ENCODE measurements at regions not wholly inside any gene's neighbourhood (a gene's known extent, or its start where the extent isn't known, plus 50 kb on each side); places are given as distances from the start of the nearest gene placed in this dataset.
"Not testable (repeated sequence)": the region's sequence is repeated elsewhere in the genome, so short reads cannot be mapped to it uniquely, and the experiment has no call there.

DNA sequence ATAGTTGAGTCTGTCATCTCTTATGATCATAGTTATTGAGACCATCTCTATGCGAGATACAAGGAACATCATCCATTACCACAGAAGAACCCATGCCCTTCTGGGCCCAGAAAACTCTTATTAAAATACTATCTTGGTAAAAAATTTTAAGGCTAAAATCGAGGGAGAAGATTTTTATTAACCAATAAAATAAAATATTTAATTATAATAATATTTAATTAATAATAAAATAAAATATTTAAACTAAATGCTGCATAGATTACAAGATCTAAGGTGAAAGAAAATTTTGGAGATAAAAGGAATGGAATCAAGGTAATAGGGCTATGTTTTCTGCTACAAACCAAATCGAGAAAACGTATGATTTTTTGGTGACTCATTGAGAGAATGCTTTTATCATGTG lies 540.2 kb downstream of the KCNH5 start:
- DNase-seq (ENCODE audit: low read depth): no peak

DNA sequence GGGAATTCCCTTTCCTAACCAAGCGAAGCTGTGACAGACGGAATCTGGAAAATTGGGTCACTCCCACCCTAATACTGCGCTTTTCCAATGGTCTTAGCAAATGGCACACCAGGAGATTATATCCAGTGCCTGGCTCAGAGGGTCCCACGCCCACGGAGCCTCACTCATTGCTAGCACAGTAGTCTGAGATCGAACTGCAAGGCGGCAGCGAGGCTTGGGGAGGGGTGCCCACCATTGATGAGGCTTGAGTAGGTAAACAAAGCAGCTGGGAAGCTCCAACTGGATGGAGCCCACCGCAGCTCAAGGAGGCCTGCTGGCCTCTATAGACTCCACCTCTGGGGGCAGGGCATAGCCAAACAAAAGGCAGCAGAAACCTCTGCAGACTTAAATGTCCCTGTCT lies 523.9 kb downstream of the KCNH5 start:
- DNase-seq (ENCODE audit: low read depth): not testable (repeated sequence)

DNA sequence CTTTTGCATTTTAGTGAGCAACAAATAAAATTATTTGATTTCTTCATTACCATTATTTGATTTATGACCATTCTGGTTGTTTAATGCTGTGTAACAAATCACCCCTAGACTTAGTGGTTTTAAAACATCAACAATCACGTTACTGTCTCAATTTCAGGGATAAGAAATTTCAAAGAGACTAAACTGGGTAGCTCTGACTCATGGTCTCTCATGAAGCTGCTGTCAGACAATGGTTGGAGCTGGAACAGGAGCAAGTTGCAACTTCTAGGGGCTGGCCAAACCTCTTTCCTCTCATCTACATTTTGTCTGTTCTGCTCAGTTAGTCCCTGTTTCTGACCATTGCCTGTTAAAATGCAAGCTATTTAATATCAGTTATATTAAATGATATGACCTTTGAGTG lies 517.0 kb downstream of the KCNH5 start:
- DNase-seq (ENCODE audit: low read depth): no peak

DNA sequence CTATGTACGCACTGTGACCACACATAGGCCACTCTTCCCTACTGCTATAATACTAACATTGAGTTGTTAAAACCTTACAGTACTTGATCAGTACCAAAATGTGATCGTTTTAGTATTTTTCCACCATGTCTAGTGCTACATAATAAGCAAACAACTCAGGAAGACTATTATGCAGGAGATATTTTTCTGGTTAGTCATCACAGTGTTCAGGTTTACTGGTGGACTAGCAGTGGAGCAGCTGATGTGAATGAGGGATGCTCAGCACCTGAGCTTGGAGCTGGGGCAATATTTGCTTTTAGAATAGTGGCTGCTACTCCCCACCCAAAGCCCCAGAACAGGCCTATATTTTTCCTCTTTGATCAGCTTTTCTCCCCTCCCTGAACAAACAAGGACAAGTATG lies 513.1 kb downstream of the KCNH5 start:
- DNase-seq (ENCODE audit: low read depth): no peak

DNA sequence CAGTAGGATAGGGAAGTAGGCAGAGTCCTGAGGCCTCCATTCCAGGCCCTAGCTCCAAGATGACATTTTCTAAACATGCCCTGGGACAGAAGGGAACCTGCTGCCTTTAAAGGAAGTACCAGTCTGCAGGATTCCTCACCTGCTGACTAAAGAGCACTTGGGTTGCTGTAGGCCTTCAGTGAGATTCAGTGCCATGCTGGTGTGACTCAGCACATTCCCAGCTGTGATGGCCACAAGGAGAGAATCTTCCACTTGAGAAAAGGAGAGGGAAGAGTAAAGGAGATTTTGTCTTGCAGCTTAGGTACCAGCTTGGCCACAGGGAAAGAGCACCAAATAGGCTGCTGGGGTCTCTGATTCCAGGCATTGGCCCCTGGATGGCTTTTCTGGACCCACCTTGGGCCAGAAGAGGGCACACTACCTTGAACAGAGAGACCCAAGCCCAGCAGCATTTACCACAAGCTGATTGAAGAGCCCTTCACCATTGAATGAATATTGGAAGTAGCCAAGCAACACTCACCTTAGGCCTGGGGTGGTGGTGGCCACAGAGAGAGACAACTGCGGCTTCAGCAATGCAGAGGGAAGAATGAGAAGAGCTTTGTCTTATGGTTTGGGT lies 498.3 kb downstream of the KCNH5 start:
- DNase-seq (ENCODE audit: low read depth): no peak

- no peak for DNase-seq (ENCODE audit: low read depth)
Measured at GRCh38 chr14:62557416-62557815, 487.8 kb downstream of the KCNH5 start.

DNA sequence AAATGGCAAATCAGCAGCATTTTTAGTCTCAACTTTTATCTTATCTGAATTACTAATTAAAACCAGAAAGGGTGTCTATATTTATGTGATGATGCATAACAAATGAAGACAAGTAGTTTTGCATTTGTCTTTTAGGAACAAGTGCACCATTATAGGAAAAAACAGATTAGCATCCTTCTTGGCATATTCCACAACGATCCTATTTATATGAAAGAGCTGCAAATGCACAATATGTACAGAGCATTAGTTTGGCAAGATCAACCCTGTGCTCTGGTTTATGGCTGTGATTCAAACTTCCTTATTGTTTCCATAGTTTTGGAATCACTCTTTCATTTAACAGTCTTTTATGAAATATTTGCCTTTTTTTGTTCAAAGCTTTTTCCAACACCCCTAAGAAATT lies 486.8 kb downstream of the KCNH5 start:
- no peak for DNase-seq (ENCODE audit: low read depth)

DNA sequence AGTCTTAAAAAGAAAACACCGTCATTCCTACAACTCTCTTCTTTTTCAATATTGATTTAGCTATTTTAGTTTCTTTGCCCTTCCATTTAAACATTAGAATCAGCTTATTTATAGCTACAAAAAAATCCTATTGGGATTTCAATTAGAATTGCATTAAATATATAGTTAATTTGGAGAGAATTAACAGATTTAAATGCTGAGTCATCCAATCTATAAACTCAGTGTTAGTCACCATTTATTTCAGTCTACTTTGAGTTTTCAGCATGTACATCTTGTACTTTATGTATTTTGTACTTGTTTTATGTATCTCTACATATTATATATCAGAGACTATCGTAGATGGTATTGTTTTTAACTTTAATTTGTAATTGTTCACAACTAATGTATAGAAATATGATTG lies 460.0 kb downstream of the KCNH5 start:
- DNase-seq (ENCODE audit: low read depth): no peak

- DNase-seq (ENCODE audit: low read depth): no peak
Measured at GRCh38 chr14:62592877-62593276, 452.4 kb downstream of the KCNH5 start.

- DNase-seq (ENCODE audit: low read depth): no peak
Measured at GRCh38 chr14:62597143-62597542, 448.1 kb downstream of the KCNH5 start.

DNA sequence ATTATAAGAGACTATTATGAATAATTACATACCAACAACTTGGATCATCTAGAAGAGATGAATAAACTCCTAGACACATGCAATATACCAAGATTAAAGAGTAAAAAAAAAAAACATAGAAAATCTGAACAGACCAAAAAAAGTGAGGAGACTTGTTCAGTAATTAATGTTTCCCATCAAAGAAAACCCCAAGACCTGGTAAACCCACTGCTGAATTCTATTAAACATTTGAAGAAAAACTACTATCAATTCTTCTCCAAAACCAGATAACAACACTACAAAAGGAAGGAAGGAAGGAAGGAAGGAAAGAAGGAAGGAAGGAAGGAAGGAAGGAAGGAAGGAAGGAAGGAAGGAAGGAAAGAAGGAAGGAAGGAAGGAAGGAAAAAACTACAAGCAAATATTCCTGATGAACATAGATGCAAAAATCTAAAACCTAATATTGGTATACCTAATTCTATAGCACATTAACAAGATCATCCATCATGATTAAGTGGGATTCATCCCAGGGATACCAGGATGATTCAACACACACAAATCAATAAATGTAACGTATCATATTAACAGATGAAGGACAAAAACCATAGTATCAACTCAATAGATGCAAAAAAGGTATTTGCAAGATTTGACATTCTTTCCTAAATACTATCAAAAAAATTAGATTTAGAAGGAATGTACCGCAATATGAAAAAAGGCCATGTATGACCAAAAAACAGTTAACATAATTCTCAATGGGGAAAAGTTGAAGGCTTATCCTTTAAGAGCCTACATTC lies 445.5 kb downstream of the KCNH5 start:
- no peak for DNase-seq (ENCODE audit: low read depth)

DNA sequence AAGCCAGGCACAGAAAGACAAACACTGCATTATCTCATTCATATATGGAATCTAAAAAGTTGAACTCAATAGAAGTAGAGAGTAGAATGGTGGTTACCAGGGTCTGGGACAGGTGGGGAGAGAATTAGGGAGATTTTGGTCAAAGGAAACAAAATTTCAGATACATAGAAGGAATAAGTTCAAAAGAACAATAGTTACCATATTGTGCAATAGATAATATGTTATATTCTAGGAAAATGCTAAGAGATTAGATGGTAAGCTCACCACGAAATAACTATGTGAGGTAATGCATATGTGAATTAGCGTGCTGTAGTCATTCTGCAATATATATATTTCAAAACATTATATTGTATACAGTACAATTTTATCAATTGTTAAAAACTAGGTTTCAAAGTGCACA lies 442.5 kb downstream of the KCNH5 start:
- no peak for DNase-seq (ENCODE audit: low read depth)

DNA sequence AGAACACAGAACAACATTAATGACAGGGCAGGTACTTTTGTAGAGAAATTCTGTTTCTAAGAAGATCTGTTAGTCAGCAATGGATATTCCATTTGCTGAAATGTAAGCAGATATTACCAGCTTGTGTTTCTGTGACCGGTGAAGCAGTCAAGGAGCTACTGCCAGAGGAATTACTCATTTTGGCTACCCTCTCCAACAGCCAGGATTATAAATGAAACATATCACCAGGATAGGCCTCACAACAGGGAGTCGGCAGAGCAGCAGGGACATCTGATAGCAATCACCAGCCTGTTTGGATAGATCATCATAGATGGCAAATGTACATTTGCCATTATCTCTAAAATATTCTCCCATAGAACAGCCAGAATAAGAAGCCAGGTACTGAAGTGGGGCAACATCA lies 440.7 kb downstream of the KCNH5 start:
- no peak for DNase-seq (ENCODE audit: low read depth)

DNA sequence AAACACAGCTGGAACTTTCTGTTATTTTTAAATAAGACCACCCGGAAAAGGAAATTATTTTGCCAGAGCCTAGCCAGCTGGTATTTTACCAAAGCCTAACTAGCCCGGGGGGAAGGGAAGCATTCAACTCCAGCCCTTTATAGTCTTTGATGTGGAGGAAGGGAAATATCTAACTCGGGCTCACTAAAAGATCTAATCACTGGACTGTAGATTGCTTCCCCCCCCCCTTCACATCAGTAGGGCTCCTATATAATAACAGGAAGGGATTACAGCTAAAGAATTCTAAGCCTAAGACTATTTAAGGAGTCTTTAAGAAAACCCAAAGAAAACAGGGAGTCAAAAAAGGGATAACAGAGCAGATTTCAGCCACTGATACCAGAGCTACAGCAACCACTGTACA lies 431.1 kb downstream of the KCNH5 start:
- no peak for DNase-seq (ENCODE audit: low read depth)

- DNase-seq (ENCODE audit: low read depth): no peak
Measured at GRCh38 chr14:62616668-62617067, 428.6 kb downstream of the KCNH5 start.

DNA sequence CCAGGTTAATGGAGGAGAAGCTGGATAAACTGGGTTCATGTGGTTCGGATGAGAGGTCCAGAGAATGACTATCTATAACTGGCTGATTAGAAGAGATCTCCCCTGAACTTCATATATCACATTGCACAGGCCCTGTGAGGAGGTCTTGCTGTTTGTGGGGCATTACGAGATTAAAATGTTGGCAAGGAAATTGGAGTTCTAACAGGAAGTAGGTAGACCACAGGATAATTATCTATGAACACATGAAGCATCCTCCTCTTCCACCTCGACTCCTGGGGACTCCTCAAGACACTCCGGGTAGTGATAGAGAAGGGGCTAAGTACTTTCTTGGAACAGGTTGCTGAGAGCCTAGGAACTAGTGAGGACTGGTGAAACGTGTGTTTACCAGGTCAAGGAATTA lies 418.8 kb downstream of the KCNH5 start:
- DNase-seq (ENCODE audit: low read depth): no peak

DNA sequence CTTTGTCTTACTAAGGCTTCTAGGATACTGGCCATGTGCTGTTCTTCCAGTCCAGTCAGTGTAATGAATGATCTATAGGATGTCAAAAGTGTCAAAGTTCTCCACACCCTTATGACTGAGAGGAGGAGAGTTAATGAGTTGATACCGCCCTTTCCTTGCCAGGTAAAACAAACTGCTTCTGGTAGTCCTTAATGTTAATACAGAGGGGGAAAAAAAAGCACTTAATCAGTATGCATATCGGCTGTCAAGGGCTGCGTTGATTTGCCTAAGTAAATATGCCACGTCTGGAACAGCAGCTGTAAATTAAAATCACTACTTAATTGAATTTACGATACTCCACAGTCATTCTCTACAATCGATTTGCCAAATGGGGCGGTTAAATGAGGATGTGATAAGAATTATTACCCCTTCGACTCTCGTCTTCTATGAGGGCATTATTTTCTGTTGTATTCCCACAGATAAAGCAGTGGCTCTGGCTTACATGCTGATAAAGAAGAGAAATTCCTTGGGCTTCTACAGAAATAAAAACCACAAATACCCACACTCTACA lies 416.0 kb downstream of the KCNH5 start:
- DNase-seq (ENCODE audit: low read depth): no peak

DNA sequence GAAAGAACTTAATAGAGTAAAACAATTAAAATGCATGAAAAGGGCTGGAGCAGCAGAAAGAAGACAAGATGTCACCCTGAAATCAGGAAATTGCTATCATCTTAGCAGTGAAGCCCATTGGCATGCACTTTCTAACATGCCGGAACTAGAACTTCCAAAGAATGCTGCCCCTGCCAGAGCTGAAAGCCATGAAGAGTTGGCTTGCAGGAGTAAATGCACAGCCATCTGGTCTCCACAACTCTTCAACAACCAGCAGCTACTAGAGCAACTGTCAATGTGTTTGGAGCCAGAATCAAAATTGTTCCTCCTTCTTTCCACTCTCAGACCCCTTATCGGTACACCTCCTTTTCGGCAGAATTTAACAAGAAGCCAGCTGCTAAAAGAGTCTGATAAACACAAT lies 414.1 kb downstream of the KCNH5 start:
- no peak for DNase-seq (ENCODE audit: low read depth)

DNA sequence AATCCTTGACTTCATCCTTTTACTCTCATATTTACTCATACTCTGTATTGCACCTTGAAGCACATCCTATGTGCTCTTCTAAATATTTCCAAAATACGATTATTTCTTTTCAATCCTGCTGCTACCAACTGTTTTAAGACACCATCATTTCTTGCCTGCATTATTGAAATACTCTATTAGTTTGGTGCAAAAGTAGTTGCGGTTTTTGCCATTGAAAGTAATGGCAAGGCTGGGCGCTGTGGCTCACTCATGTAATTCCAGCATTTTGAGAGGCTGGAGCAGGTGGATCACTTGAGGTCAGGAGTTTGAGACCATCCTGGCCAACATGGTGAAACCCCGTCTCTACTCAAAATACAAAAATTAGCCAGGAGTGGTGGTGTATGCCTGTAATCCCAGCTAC lies 412.5 kb downstream of the KCNH5 start:
- no peak for DNase-seq (ENCODE audit: low read depth)

DNA sequence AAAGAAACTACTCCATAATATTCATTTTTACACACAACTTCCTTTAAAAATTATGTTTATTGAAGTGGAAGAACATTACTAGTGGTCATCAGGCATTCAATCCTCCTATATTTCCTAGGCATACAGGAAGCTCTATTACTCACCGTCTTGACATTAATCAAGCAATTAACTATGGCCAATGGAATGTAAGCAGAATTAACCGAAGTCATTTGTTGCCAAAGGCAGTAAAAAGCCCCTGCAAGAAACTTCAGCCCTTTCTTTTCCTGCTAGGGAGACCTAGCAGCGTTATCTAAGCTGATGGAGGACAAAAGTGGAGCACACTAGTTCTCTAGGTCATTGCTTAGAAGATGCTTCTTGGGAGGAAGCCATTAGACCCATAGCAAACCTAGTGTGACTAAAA lies 399.6 kb downstream of the KCNH5 start:
- DNase-seq (ENCODE audit: low read depth): no peak

Data from GM04503 (cell line).